ENCODE measurements at regions not wholly inside any gene's neighbourhood (a gene's known extent, or its start where the extent isn't known, plus 50 kb on each side); places are given as distances from the start of the nearest gene placed in this dataset.

- TF ChIP-seq CTCF (IDR thresholded peaks at IDR 0.05; ENCODE audit: low read depth, low read length) = no peak
- in situ Hi-C loops (cut with HindIII; ENCODE audit: low sequenced_read_pairs) = no loop called here
- H3K4me3 ChIP-seq (ENCODE audit: low read depth, low read length) = no peak overlapping the region
- DNase-seq (ENCODE audit: low read depth, low spot score) = no peak
Measured at GRCh38 chr15:70264738-70265465, 167.2 kb upstream of the TLE3 start.

- in situ Hi-C loops (cut with HindIII; ENCODE audit: low sequenced_read_pairs) = no loop called here
- H3K4me3 ChIP-seq (ENCODE audit: low read depth, low read length) = no peak overlapping the region
- TF ChIP-seq CTCF (IDR thresholded peaks at IDR 0.05; ENCODE audit: low read depth, low read length) = no peak
- DNase-seq (ENCODE audit: low read depth, low spot score) = peak; percentile 36
Measured at GRCh38 chr15:70264014-70264582, 166.4 kb upstream of the TLE3 start.

GRCh38 chr15:70262591-70263274 is 165.0 kb upstream of the TLE3 start:
- no peak for DNase-seq (ENCODE audit: low read depth, low spot score)
- in situ Hi-C loops (cut with HindIII; ENCODE audit: low sequenced_read_pairs) = no loop called here
- no peak for TF ChIP-seq CTCF (IDR thresholded peaks at IDR 0.05; ENCODE audit: low read depth, low read length)
- no peak overlapping the region for H3K4me3 ChIP-seq (ENCODE audit: low read depth, low read length)

- in situ Hi-C loops (cut with HindIII; ENCODE audit: low sequenced_read_pairs) = no loop called here
- DNase-seq (ENCODE audit: low read depth, low spot score) = no peak
- no peak overlapping the region for H3K4me3 ChIP-seq (ENCODE audit: low read depth, low read length)
- no peak for TF ChIP-seq CTCF (IDR thresholded peaks at IDR 0.05; ENCODE audit: low read depth, low read length)
Measured at GRCh38 chr15:70262171-70262570, 164.5 kb upstream of the TLE3 start.

- TF ChIP-seq CTCF (IDR thresholded peaks at IDR 0.05; ENCODE audit: low read depth, low read length) = no peak
- in situ Hi-C loops (cut with HindIII; ENCODE audit: low sequenced_read_pairs) = no loop called here
- H3K4me3 ChIP-seq (ENCODE audit: low read depth, low read length) = no peak overlapping the region
- no peak for DNase-seq (ENCODE audit: low read depth, low spot score)
Measured at GRCh38 chr15:70261083-70261482, 163.4 kb upstream of the TLE3 start.

GRCh38 chr15:70260580-70260979 is 162.9 kb upstream of the TLE3 start:
- in situ Hi-C loops (cut with HindIII; ENCODE audit: low sequenced_read_pairs) = no loop called here
- H3K4me3 ChIP-seq (ENCODE audit: low read depth, low read length) = no peak overlapping the region
- DNase-seq (ENCODE audit: low read depth, low spot score) = no peak
- no peak for TF ChIP-seq CTCF (IDR thresholded peaks at IDR 0.05; ENCODE audit: low read depth, low read length)
